HepG2 (cell line): ENCODE measurements at regions not wholly inside any gene's neighbourhood (a gene's known extent, or its start where the extent isn't known, plus 50 kb on each side); places are given as distances from the start of the nearest gene placed in this dataset.

Experiments
- ATAC-seq: fragments of 200-7000 bp; cut with Tn5 transposase; 3 replicates; pipeline ENCODE4 v1.9.1; 2020; ENCODE audit warnings: mild to moderate bottlenecking, moderate library complexity
- BruUV-seq: library from RNA; stranded (reverse); fragments of 400-500 nt; replicated peaks from 2 replicates; lab custom pipeline; 2021; lab: Mats Ljungman, UMichigan
- CTCF ChIA-PET: fragments of 300-600 bp; formaldehyde crosslinking; extraction: SDS; loops from one replicate; lab custom pipeline; 2021; ENCODE audit warnings: low total read pairs, inconsistent platforms, low intra/inter-chr PET ratio; lab: Yijun Ruan, JAX
- POLR2A ChIA-PET: fragments of 350-600 bp; sonication (Branson Sonifier 250); formaldehyde crosslinking; loops from one replicate; lab custom pipeline; 2020; ENCODE audit warnings: antibody characterized with exemption, inconsistent platforms; lab: Yijun Ruan, JAX
- DNase-seq: peaks from one replicate; pipeline ENCODE4 v3.0.0-alpha.2; 2015; ENCODE audit warnings: low spot score
- FAIRE-seq: peaks from 3 replicates; lab custom pipeline; 2011; peaks lifted over from hg19 to GRCh38; lab: Jason Lieb, UNC
- H2AFZ ChIP-seq: one replicate; pipeline ENCODE4 v1.6.1; 2011; ENCODE audit warnings: low read length, inconsistent platforms
- H3K27ac ChIP-seq: fragments of 300-600 bp; 3 replicates; pipeline ENCODE4 v1.8.0; 2011; ENCODE audit warnings: mixed run types, mild to moderate bottlenecking, mixed read lengths, low read length, inconsistent platforms; ENCODE audit not compliant: insufficient read depth; ENCODE audit errors: extremely low read length
- H3K27me3 ChIP-seq, 2 experiments: fragments of 200-600 bp in 1 of 2; 2 replicates in 1 of 2; 3 replicates in 1 of 2; pipeline versions ENCODE4 v1.6.0 to v1.8.0; 2011; ENCODE audit warnings: low read length in 2 of 2, mild to moderate bottlenecking in 2 of 2, moderate library complexity in 2 of 2, inconsistent platforms in 1 of 2; ENCODE audit not compliant: insufficient read depth in 2 of 2, control insufficient read depth in 1 of 2
- H3K36me3 ChIP-seq, 2 experiments: fragments of 200-600 bp in 1 of 2; replicated peaks in 1 of 2; 2 replicates in 1 of 2; 3 replicates in 1 of 2; pipeline versions ENCODE4 v1.5.1 to v1.8.0; 2011; ENCODE audit warnings: low read length in 2 of 2, inconsistent platforms in 1 of 2; ENCODE audit not compliant: insufficient read depth in 2 of 2, control insufficient read depth in 1 of 2
- H3K4me1 ChIP-seq: 2 replicates; pipeline ENCODE4 v1.5.1; 2012; ENCODE audit warnings: low read length, inconsistent platforms; ENCODE audit not compliant: insufficient read depth
- H3K4me2 ChIP-seq: 2 replicates; pipeline ENCODE4 v1.6.0; 2011; ENCODE audit warnings: low read depth, low read length, inconsistent platforms
- H3K4me3 ChIP-seq, 3 experiments: fragments of 200-600 bp in 1 of 3; sonication (generic), shearing (Covaris generic) in 1 of 3; replicated peaks in 1 of 3; 2 replicates each; pipeline ENCODE4 v1.5.1; 2011 to 2016; ENCODE audit warnings: low read length in 3 of 3, inconsistent platforms in 2 of 3, low read depth in 2 of 3, mild to moderate bottlenecking in 2 of 3, control low read depth in 1 of 3, mixed read lengths in 1 of 3; ENCODE audit not compliant: insufficient read depth in 1 of 3
- H3K79me2 ChIP-seq: one replicate; pipeline ENCODE4 v1.6.1; 2011; ENCODE audit warnings: low read length, inconsistent platforms; ENCODE audit not compliant: insufficient read depth
- H3K9ac ChIP-seq: 2 replicates; pipeline ENCODE4 v1.6.0; 2011; ENCODE audit warnings: mild to moderate bottlenecking, low read depth, low read length, inconsistent platforms; ENCODE audit not compliant: insufficient read depth
- H3K9me3 ChIP-seq: 2 replicates; pipeline ENCODE4 v1.5.1; 2012; ENCODE audit warnings: mild to moderate bottlenecking, low read length
- H4K20me1 ChIP-seq: 2 replicates; pipeline ENCODE4 v1.6.0; 2011; ENCODE audit warnings: inconsistent platforms, mild to moderate bottlenecking, low read length, moderate library complexity; ENCODE audit not compliant: insufficient read depth
- ERF ChIP-seq: IDR thresholded peaks from 2 replicates; pipeline ENCODE4 v1.6.1; 2018; ENCODE audit warnings: missing biosample characterization, missing genetic modification reagents
- MED13 ChIP-seq: sonication (generic); formaldehyde crosslinking; IDR thresholded peaks from 2 replicates; pipeline ENCODE4 v1.5.0; 2020; ENCODE audit warnings: missing genetic modification reagents
- MYNN ChIP-seq: sonication (generic); formaldehyde crosslinking; IDR thresholded peaks from 2 replicates; pipeline ENCODE4 v1.4.0; 2020; ENCODE audit warnings: mild to moderate bottlenecking, low read depth, missing genetic modification reagents
- SIX1 ChIP-seq: sonication (generic); formaldehyde crosslinking; IDR thresholded peaks from 2 replicates; pipeline ENCODE4 v1.4.0; 2020; ENCODE audit warnings: missing genetic modification reagents, borderline replicate concordance
- TBP ChIP-seq: sonication (generic); formaldehyde crosslinking; IDR thresholded peaks from 2 replicates; pipeline ENCODE4 v1.5.0; 2020; ENCODE audit warnings: missing genetic modification reagents
- WGBS: methylation state at CpG from one replicate; pipeline ENCODE4 v1.1.6; 2017; ENCODE audit warnings: low lambda C conversion rate; 5-methylcytosine and 5-hydroxymethylcytosine counted together
- in situ Hi-C: cut with HindIII; loops from 2 replicates; pipeline ENCODE4 v1.10.0; 2017; ENCODE audit warnings: low pct_unique_long_range_greater_than_20kb; ENCODE audit not compliant: extremely low pct_ligation_motif_present
- intact Hi-C: fragments of 100-400 bp; cut with micrococcal nuclease; formaldehyde crosslinking; loops from one replicate; pipeline ENCODE4 v1.10.0; 2022; ENCODE audit not compliant: unreplicated experiment
- TF ChIP-seq, protein P1 (sequence below): sonication (generic); formaldehyde crosslinking; IDR thresholded peaks from 2 replicates; pipeline ENCODE4 v1.4.0; 2020; ENCODE audit warnings: missing genetic modification reagents, borderline replicate concordance
- TF ChIP-seq, protein P2 (sequence below): sonication (generic); formaldehyde crosslinking; IDR thresholded peaks from 2 replicates; pipeline ENCODE4 v1.4.0; 2020; ENCODE audit warnings: missing genetic modification reagents, low read depth, mild to moderate bottlenecking, borderline replicate concordance

DNA sequence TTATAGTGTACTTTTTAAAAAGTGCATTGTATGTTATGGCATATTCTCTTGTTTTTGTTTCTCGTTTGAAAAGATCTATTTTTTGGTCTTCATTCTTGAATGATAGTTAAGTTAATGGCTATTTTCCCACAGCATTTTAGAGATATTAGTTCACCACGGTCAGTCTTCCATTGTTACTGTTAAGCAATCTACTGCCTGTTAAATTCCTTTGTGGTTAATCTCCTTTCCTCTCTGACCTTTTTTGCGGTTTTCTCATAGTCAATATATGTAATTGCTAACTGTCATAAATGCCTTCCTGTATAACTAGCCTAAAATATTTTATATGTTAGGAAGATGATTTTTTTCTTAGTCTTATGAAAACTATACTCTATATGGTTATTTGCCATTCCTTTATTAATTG, 250.8 kb upstream of the FBXL7 start:
- Histone ChIP-seq H3K4me3 (no peak overlapping the region), H3K27ac (no peak overlapping the region), H3K79me2 (no peaks in the 10 kb centered on the region), H3K36me3 (no peaks in the 10 kb centered on the region), H3K4me1 (no peaks in the 10 kb centered on the region), H2AFZ (no peak overlapping the region), H3K27me3 (no peaks in the 10 kb centered on the region), H3K4me2 (no peak overlapping the region), H3K9me3 (peaks cover 27% of the 10 kb centered on the region), H3K9ac (no peak overlapping the region), H4K20me1 (no peaks in the 10 kb centered on the region)
- TF ChIP-seq, protein P1, sequence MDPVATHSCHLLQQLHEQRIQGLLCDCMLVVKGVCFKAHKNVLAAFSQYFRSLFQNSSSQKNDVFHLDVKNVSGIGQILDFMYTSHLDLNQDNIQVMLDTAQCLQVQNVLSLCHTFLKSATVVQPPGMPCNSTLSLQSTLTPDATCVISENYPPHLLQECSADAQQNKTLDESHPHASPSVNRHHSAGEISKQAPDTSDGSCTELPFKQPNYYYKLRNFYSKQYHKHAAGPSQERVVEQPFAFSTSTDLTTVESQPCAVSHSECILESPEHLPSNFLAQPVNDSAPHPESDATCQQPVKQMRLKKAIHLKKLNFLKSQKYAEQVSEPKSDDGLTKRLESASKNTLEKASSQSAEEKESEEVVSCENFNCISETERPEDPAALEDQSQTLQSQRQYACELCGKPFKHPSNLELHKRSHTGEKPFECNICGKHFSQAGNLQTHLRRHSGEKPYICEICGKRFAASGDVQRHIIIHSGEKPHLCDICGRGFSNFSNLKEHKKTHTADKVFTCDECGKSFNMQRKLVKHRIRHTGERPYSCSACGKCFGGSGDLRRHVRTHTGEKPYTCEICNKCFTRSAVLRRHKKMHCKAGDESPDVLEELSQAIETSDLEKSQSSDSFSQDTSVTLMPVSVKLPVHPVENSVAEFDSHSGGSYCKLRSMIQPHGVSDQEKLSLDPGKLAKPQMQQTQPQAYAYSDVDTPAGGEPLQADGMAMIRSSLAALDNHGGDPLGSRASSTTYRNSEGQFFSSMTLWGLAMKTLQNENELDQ (CRISPR knock-in tag) = no peak
- TF ChIP-seq TBP (CRISPR knock-in tag) = no peak
- no peak for TF ChIP-seq MYNN (CRISPR knock-in tag)
- TF ChIP-seq, protein P2, sequence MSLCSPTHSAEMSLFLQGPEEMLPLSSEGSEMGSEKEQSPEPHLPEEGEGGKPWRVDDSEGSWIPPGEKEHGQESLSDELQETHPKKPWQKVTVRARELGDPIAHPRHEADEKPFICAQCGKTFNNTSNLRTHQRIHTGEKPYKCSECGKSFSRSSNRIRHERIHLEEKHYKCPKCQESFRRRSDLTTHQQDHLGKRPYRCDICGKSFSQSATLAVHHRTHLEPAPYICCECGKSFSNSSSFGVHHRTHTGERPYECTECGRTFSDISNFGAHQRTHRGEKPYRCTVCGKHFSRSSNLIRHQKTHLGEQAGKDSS (CRISPR knock-in tag) = no peak
- no peak for TF ChIP-seq SIX1 (CRISPR knock-in tag)
- TF ChIP-seq ERF (CRISPR knock-in tag) = no peak
- TF ChIP-seq MED13 (CRISPR knock-in tag) = no peak
- ChIA-PET POLR2A (no interaction called here), CTCF (no interaction called here)
- ATAC-seq = no peak
- FAIRE-seq = no peak
- in situ Hi-C loops = no loop called here
- BruUV-seq = no TSS peak
- intact Hi-C loops = no loop called here
- WGBS = 2% methylated on average over 3 of the region's 3 CpGs
- DNase-seq = no peak
